H9 (cell line): ENCODE measurements at regions not wholly inside any gene's neighbourhood (a gene's known extent, or its start where the extent isn't known, plus 50 kb on each side); places are given as distances from the start of the nearest gene placed in this dataset.

Experiments used
- DNase-seq: peaks from one replicate; pipeline ENCODE4 v3.0.0-alpha.2; 2017
- H2AFZ ChIP-seq: one replicate; pipeline ENCODE4 v1.6.1; 2013; ENCODE audit warnings: mild to moderate bottlenecking, low read length, control low read depth, moderate library complexity
- H2AK5ac ChIP-seq: 2 replicates; pipeline ENCODE4 v1.6.1; 2013; ENCODE audit warnings: low read length, control low read depth, mixed read lengths; ENCODE audit not compliant: insufficient read length
- H2BK120ac ChIP-seq: one replicate; pipeline ENCODE4 v1.6.1; 2013; ENCODE audit warnings: low read depth, mild to moderate bottlenecking, low read length, control low read depth, inconsistent platforms; ENCODE audit not compliant: poor library complexity, severe bottlenecking
- H2BK12ac ChIP-seq: 2 replicates; pipeline ENCODE4 v1.6.1; 2013; ENCODE audit warnings: low read length, control low read depth, mixed read lengths, low read depth; ENCODE audit not compliant: insufficient read length
- H2BK15ac ChIP-seq: 2 replicates; pipeline ENCODE4 v1.6.1; 2013; ENCODE audit warnings: low read depth, low read length, control low read depth
- H2BK20ac ChIP-seq: one replicate; pipeline ENCODE4 v1.6.1; 2013; ENCODE audit warnings: low read depth, mild to moderate bottlenecking, low read length, control low read depth, inconsistent platforms; ENCODE audit not compliant: poor library complexity, severe bottlenecking
- H2BK5ac ChIP-seq: 2 replicates; pipeline ENCODE4 v1.6.1; 2013; ENCODE audit warnings: low read length, control low read depth, mixed read lengths; ENCODE audit not compliant: insufficient read length
- H3K14ac ChIP-seq: 2 replicates; pipeline ENCODE4 v1.6.1; 2013; ENCODE audit warnings: low read length, control low read depth; ENCODE audit not compliant: insufficient read depth
- H3K18ac ChIP-seq: 2 replicates; pipeline ENCODE4 v1.6.1; 2013; ENCODE audit warnings: low read depth, mild to moderate bottlenecking, mixed read lengths, low read length, control low read depth; ENCODE audit not compliant: insufficient read length
- H3K23ac ChIP-seq: 2 replicates; pipeline ENCODE4 v1.6.1; 2013; ENCODE audit warnings: low read length, control low read depth, mixed read lengths, low read depth; ENCODE audit not compliant: insufficient read length
- H3K23me2 ChIP-seq: 2 replicates; pipeline ENCODE4 v1.6.1; 2013; ENCODE audit warnings: low read depth, mild to moderate bottlenecking, mixed read lengths, low read length, control low read depth; ENCODE audit not compliant: insufficient read length, poor library complexity, severe bottlenecking
- H3K27ac ChIP-seq: 2 replicates; pipeline ENCODE4 v1.5.1; 2013; ENCODE audit warnings: low read length, control low read depth, mixed read lengths, low read depth; ENCODE audit not compliant: insufficient read length
- H3K27me3 ChIP-seq: 2 replicates; pipeline ENCODE4 v1.6.1; 2013; ENCODE audit warnings: low read length, control low read depth, inconsistent platforms; ENCODE audit not compliant: insufficient read depth
- H3K4ac ChIP-seq: 2 replicates; pipeline ENCODE4 v1.6.1; 2013; ENCODE audit warnings: low read depth, mild to moderate bottlenecking, control low read depth, inconsistent platforms, low read length, moderate library complexity
- H3K4me1 ChIP-seq: 2 replicates; pipeline ENCODE4 v1.6.1; 2013; ENCODE audit warnings: low read length, control low read depth, inconsistent platforms; ENCODE audit not compliant: insufficient read depth
- H3K4me2 ChIP-seq: 2 replicates; pipeline ENCODE4 v1.6.1; 2013; ENCODE audit warnings: low read length, control low read depth, mixed read lengths; ENCODE audit not compliant: insufficient read length, insufficient read depth
- H3K56ac ChIP-seq: 2 replicates; pipeline ENCODE4 v1.6.1; 2013; ENCODE audit warnings: low read depth, mild to moderate bottlenecking, mixed read lengths, low read length, control low read depth; ENCODE audit not compliant: insufficient read length
- H3K79me1 ChIP-seq: 2 replicates; pipeline ENCODE4 v1.6.1; 2013; ENCODE audit warnings: low read depth, mild to moderate bottlenecking, moderate library complexity, low read length, control low read depth, inconsistent platforms; ENCODE audit not compliant: insufficient read depth, poor library complexity, severe bottlenecking
- H3K79me2 ChIP-seq: 2 replicates; pipeline ENCODE4 v1.6.1; 2013; ENCODE audit warnings: low read length, control low read depth, inconsistent platforms; ENCODE audit not compliant: insufficient read depth
- H3K9ac ChIP-seq: 2 replicates; pipeline ENCODE4 v1.6.1; 2013; ENCODE audit warnings: low read length, control low read depth, mixed read lengths; ENCODE audit not compliant: insufficient read length; ENCODE audit errors: extremely low read depth
- H3K9me3 ChIP-seq: one replicate; pipeline ENCODE4 v1.6.1; 2013; ENCODE audit warnings: low read depth, low read length, inconsistent platforms; ENCODE audit not compliant: control insufficient read depth
- H3T11ph ChIP-seq: one replicate; pipeline ENCODE4 v1.6.1; 2013; ENCODE audit warnings: mild to moderate bottlenecking, low read length, control low read depth, inconsistent platforms
- H4K20me1 ChIP-seq: one replicate; pipeline ENCODE4 v1.6.1; 2013; ENCODE audit not compliant: control insufficient read depth, insufficient read length, insufficient read depth
- H4K5ac ChIP-seq: 2 replicates; pipeline ENCODE4 v1.6.1; 2013; ENCODE audit warnings: low read depth, mild to moderate bottlenecking, mixed read lengths, low read length, control low read depth; ENCODE audit not compliant: insufficient read length
- H4K8ac ChIP-seq: replicated peaks from 2 replicates; pipeline ENCODE4 v1.6.1; 2013; ENCODE audit warnings: low read length, control low read depth, mixed read lengths, low read depth; ENCODE audit not compliant: insufficient read length
- H4K91ac ChIP-seq: 2 replicates; pipeline ENCODE4 v1.6.1; 2013; ENCODE audit warnings: low read depth, mild to moderate bottlenecking, moderate library complexity, mixed read lengths, low read length, control low read depth; ENCODE audit not compliant: insufficient read length
- H3K27ac Mint-ChIP-seq, 3 experiments: 2 replicates in 2 of 3; 3 replicates in 1 of 3; pipeline ENCODE4 v1.8.0; 2020 to 2021; ENCODE audit warnings: mixed read lengths in 3 of 3, mild to moderate bottlenecking in 1 of 3, moderate library complexity in 1 of 3
- H3K27me3 Mint-ChIP-seq: 2 replicates; pipeline ENCODE4 v1.8.0; 2021; ENCODE audit warnings: low read depth, mild to moderate bottlenecking, moderate library complexity, mixed read lengths
- H3K36me3 Mint-ChIP-seq, 3 experiments: 2 replicates in 2 of 3; 3 replicates in 1 of 3; pipeline ENCODE4 v1.8.0; 2020 to 2021; ENCODE audit warnings: low read depth in 3 of 3, mixed read lengths in 3 of 3; ENCODE audit not compliant: insufficient read depth in 1 of 3
- H3K4me1 Mint-ChIP-seq, 2 experiments: 2 replicates each; pipeline ENCODE4 v1.8.0; 2020; ENCODE audit warnings: mixed read lengths in 2 of 2
- H3K4me3 Mint-ChIP-seq, 2 experiments: 2 replicates in 1 of 2; 3 replicates in 1 of 2; pipeline ENCODE4 v1.8.0; 2020 to 2021; ENCODE audit warnings: mild to moderate bottlenecking in 2 of 2, mixed read lengths in 2 of 2, moderate library complexity in 1 of 2
- H3K9me3 Mint-ChIP-seq, 2 experiments: 2 replicates in 1 of 2; 3 replicates in 1 of 2; pipeline ENCODE4 v1.8.0; 2020; ENCODE audit warnings: mild to moderate bottlenecking in 2 of 2, mixed read lengths in 2 of 2, moderate library complexity in 1 of 2
- CTCF ChIP-seq: fragments of 200-600 bp; sonication (generic); conservative IDR thresholded peaks from 3 replicates; pipeline ENCODE4 v1.8.0; 2021; ENCODE audit warnings: antibody characterized with exemption, mild to moderate bottlenecking
- WGBS: extraction: QIAGEN DNeasy Blood & Tissue Kit; methylation state at CpG from one replicate; pipeline ENCODE4 v1.1.7; 2013; ENCODE audit warnings: missing lambda C conversion rate, low lambda C conversion rate, mixed read lengths; ENCODE audit not compliant: insufficient read length; ENCODE audit errors: extremely low coverage; 5-methylcytosine and 5-hydroxymethylcytosine counted together

- no peak overlapping the region for H2BK12ac ChIP-seq
- no peak overlapping the region for H3K23ac ChIP-seq
- H3K18ac ChIP-seq = no peak overlapping the region
- WGBS = no CpG with 5 or more reads among the region's 5 CpGs
- H4K5ac ChIP-seq = no peak overlapping the region
- no peak overlapping the region for H3K14ac ChIP-seq
- Mint-ChIP-seq H3K4me1 (peaks cover 4 to 9% of the 10 kb centered on the region in 2 experiments; a peak in 2 of 4 replicates), H3K9me3 (no peaks in the 10 kb centered on the region), H3K27ac (no peak overlapping the region), H3K27me3 (no peaks in the 10 kb centered on the region), H3K36me3 (no peaks in the 10 kb centered on the region), H3K4me3 (no peak overlapping the region)
- H3K9ac ChIP-seq = no peak overlapping the region
- H3T11ph ChIP-seq = no peak overlapping the region
- H4K8ac ChIP-seq = no peak overlapping the region
- H3K23me2 ChIP-seq = no peaks in the 10 kb centered on the region
- no peak for DNase-seq
- no peaks in the 10 kb centered on the region; the same call in 1 of the 2 replicates for H3K4me1 ChIP-seq
- H2BK120ac ChIP-seq = no peak overlapping the region
- H3K4ac ChIP-seq = no peak overlapping the region
- H4K20me1 ChIP-seq = no peaks in the 10 kb centered on the region
- H3K27ac ChIP-seq = no peak overlapping the region
- H4K91ac ChIP-seq = no peak overlapping the region
- no peak overlapping the region for H3K4me2 ChIP-seq
- no peak overlapping the region for H2AFZ ChIP-seq
- no peaks in the 10 kb centered on the region for H3K27me3 ChIP-seq
- no peak overlapping the region for H2AK5ac ChIP-seq
- H2BK20ac ChIP-seq = no peak overlapping the region
- H3K56ac ChIP-seq = no peak overlapping the region
- no peaks in the 10 kb centered on the region for H3K9me3 ChIP-seq
- H2BK15ac ChIP-seq = no peak overlapping the region
- no peak for TF ChIP-seq CTCF
- H3K79me1 ChIP-seq = no peaks in the 10 kb centered on the region
- no peak overlapping the region for H2BK5ac ChIP-seq
- H3K79me2 ChIP-seq = no peaks in the 10 kb centered on the region
Measured at GRCh38 chr15:87648278-87648677, 608.3 kb downstream of the NTRK3 start.
